ENCODE measurements at regions not wholly inside any gene's neighbourhood (a gene's known extent, or its start where the extent isn't known, plus 50 kb on each side); places are given as distances from the start of the nearest gene placed in this dataset.

DNA sequence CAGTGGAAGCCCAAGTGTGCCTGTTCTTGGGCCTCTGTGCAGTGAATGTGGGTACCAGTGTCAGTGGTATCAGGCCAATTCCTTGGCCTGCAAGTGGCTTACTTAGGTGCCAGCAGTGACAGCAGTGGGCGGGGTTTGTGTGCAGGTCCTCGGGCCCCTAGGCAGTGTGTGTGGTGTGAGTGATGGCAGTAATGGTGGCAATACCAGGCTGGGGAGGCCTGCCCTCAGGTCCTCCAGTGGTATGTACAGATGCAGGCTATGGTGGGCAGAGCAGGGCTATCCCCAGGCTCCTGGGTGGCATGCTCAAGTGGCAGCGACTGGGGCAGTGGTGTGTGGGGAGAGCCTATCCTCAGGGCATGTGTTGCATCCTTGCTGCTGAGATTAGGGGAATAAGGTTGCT is 379.7 kb downstream of the SQOR start:
- TF ChIP-seq, protein P1, sequence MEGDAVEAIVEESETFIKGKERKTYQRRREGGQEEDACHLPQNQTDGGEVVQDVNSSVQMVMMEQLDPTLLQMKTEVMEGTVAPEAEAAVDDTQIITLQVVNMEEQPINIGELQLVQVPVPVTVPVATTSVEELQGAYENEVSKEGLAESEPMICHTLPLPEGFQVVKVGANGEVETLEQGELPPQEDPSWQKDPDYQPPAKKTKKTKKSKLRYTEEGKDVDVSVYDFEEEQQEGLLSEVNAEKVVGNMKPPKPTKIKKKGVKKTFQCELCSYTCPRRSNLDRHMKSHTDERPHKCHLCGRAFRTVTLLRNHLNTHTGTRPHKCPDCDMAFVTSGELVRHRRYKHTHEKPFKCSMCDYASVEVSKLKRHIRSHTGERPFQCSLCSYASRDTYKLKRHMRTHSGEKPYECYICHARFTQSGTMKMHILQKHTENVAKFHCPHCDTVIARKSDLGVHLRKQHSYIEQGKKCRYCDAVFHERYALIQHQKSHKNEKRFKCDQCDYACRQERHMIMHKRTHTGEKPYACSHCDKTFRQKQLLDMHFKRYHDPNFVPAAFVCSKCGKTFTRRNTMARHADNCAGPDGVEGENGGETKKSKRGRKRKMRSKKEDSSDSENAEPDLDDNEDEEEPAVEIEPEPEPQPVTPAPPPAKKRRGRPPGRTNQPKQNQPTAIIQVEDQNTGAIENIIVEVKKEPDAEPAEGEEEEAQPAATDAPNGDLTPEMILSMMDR (IDR thresholded peaks at IDR 0.05), result no peak
- no peak for TF ChIP-seq POLR2A (IDR thresholded peaks at IDR 0.05)

Measured in thyroid gland (tissue), 4 donors.